SK-N-MC (cell line): ENCODE measurements at regions not wholly inside any gene's neighbourhood (a gene's known extent, or its start where the extent isn't known, plus 50 kb on each side); places are given as distances from the start of the nearest gene placed in this dataset.

Source experiments
- EZH2 ChIP-seq: fragments of 200-600 bp; sonication (generic); IDR thresholded peaks from one replicate; pipeline ENCODE4 v1.6.1; 2017; ENCODE audit warnings: antibody characterized with exemption
- FOXP2 ChIP-seq: optimal IDR thresholded peaks from 2 replicates; pipeline ENCODE3; 2011; ENCODE audit warnings: mild to moderate bottlenecking, moderate library complexity; ENCODE audit not compliant: insufficient read depth; ENCODE audit errors: extremely low read length, control extremely low read depth
- POLR2AphosphoS5 ChIP-seq: IDR thresholded peaks from 2 replicates; pipeline ENCODE4 v1.6.1; 2012; ENCODE audit warnings: mild to moderate bottlenecking, low read depth, low read length, borderline replicate concordance

- TF ChIP-seq POLR2AphosphoS5 (no peak), EZH2 (no peak), FOXP2 (no peak)
These were observed 1041.2 kb upstream of the CELF4 start for GRCh38 chr18:38606841-38607240.
